A673 (cell line): ENCODE measurements at regions not wholly inside any gene's neighbourhood (a gene's known extent, or its start where the extent isn't known, plus 50 kb on each side); places are given as distances from the start of the nearest gene placed in this dataset.
"Not testable (repeated sequence)": the region's sequence is repeated elsewhere in the genome, so short reads cannot be mapped to it uniquely, and the experiment has no call there.

Experiments used
- CTCF ChIP-seq: fragments of 300-800, 200-600 bp; sonication (generic); conservative IDR thresholded peaks from 2 replicates; pipeline ENCODE4 v1.5.1; 2017; ENCODE audit warnings: low read depth, mild to moderate bottlenecking, antibody characterized with exemption, low read length, moderate library complexity, mixed read lengths
- EZH2 ChIP-seq: fragments of 200-600 bp; sonication (generic); IDR thresholded peaks from 2 replicates; pipeline ENCODE4 v1.6.1; 2017; ENCODE audit warnings: borderline replicate concordance, low read depth, mild to moderate bottlenecking, mixed read lengths, antibody characterized with exemption, low read length; ENCODE audit not compliant: poor library complexity, severe bottlenecking

- TF ChIP-seq CTCF, EZH2: not testable (repeated sequence)
Measured at GRCh38 chr15:24301999-24302398, 373.6 kb upstream of the NPAP1 start.
